ENCODE measurements at regions not wholly inside any gene's neighbourhood (a gene's known extent, or its start where the extent isn't known, plus 50 kb on each side); places are given as distances from the start of the nearest gene placed in this dataset.
A peak's percentile ranks its signal among the peaks of the same experiment; 100 is the strongest.

GRCh38 chrX:23509256-23509655, 158.0 kb upstream of the PRDX4 start:
- Histone ChIP-seq H4K20me1 (replicated peaks in 1 of 2; ENCODE audit: control insufficient read depth in 1 of 2, insufficient read depth in 2 of 2, low read length in 2 of 2) (no peaks in the 10 kb centered on the region), H3K23me2 (ENCODE audit: low read depth, low read length) (no peaks in the 10 kb centered on the region), H3K27me3 (replicated peaks in 1 of 4; ENCODE audit: control insufficient read depth in 3 of 4, extremely low read depth in 1 of 4, insufficient read depth in 3 of 4, low read length in 3 of 4) (no peaks in the 10 kb centered on the region), H2BK12ac (ENCODE audit: low read depth, low read length) (0 out of 2 replicates have a peak overlapping the region, but pooled peaks have one; percentile 33), H2BK120ac (replicated peaks; ENCODE audit: low read depth, low read length) (no peak overlapping the region), H3K79me1 (ENCODE audit: low read depth, low read length) (no peaks in the 10 kb centered on the region), H2BK20ac (ENCODE audit: low read length) (no peak overlapping the region), H2BK15ac (ENCODE audit: low read length) (no peak overlapping the region), H2AFZ (ENCODE audit: low read length) (no peak overlapping the region), H3K4ac (replicated peaks; ENCODE audit: insufficient read length, low read depth, low read length) (no peak overlapping the region), H3K56ac (replicated peaks; ENCODE audit: insufficient read length, low read depth, low read length) (no peak overlapping the region), H3K9ac (replicated peaks in 1 of 4; ENCODE audit: extremely low read depth in 1 of 4, low read depth in 3 of 4, low read length in 3 of 4) (no peak overlapping the region), H3K36me3 (ENCODE audit: control insufficient read depth in 2 of 4, insufficient read depth in 4 of 4, low read length in 3 of 4) (no peaks in the 10 kb centered on the region), H4K8ac (ENCODE audit: extremely low read depth, insufficient read depth, low read length) (no peak overlapping the region), H3K14ac (ENCODE audit: insufficient read length) (no peak overlapping the region), H3K4me2 (ENCODE audit: insufficient read depth in 1 of 2, low read depth in 2 of 2, low read length in 2 of 2) (no peak overlapping the region; a peak in 1 of 4 replicates), H2AK5ac (ENCODE audit: low read depth, low read length) (no peak overlapping the region), H2BK5ac (ENCODE audit: low read depth, low read length) (peak overlapping the region; percentile 94; the same call in 1 of the 2 replicates), H3K27ac (ENCODE audit: low read depth, low read length) (no peak overlapping the region), H3K4me3 (ENCODE audit: extremely low read depth in 1 of 4, insufficient read depth in 2 of 4, low read depth in 3 of 4, low read length in 4 of 4) (no peak overlapping the region), H3K4me1 (replicated peaks in 1 of 4; ENCODE audit: control insufficient read depth in 3 of 4, insufficient read depth in 4 of 4, low read length in 3 of 4) (peaks cover 3 to 20% (median 11%) of the 10 kb centered on the region in 4 experiments; a peak in 6 of 7 replicates), H4K5ac (ENCODE audit: insufficient read length, low read depth, low read length) (peak overlapping the region; percentile 42), H3K79me2 (ENCODE audit: control insufficient read depth in 1 of 2, insufficient read depth in 2 of 2, low read length in 2 of 2) (no peaks in the 10 kb centered on the region), H3K23ac (ENCODE audit: insufficient read length) (no peak overlapping the region), H4K91ac (replicated peaks; ENCODE audit: insufficient read length, low read length) (peak overlapping the region; percentile 42), H3K18ac (ENCODE audit: extremely low read depth, low read length) (no peak overlapping the region), H3K9me3 (ENCODE audit: insufficient read depth in 2 of 2, low read depth in 1 of 2, low read length in 1 of 2) (no peaks in the 10 kb centered on the region)
- 0% methylated on average over 1 of the region's 1 CpG; no CpG with 5 or more reads in 1 of the 2 experiments for WGBS, 2 experiments (ENCODE audit: extremely low coverage in 1 of 2, insufficient coverage in 1 of 2, insufficient read length in 1 of 2, insufficient replicate concordance in 2 of 2, low coverage in 1 of 2, low lambda C conversion rate in 2 of 2, missing lambda C conversion rate in 1 of 2)
- POLR2A ChIA-PET (ENCODE audit: partially characterized antibody): no interaction called here
- CTCF ChIA-PET (ENCODE audit: partially characterized antibody): no interaction called here
- no peak for DNase-seq (ENCODE audit: low read depth in 1 of 2, low spot score in 2 of 2)
- peak; percentile 65 for FAIRE-seq
- TF ChIP-seq POLR2AphosphoS5 (IDR thresholded peaks at IDR 0.05; ENCODE audit: low read depth, low read length) (no peak), MAX (IDR thresholded peaks at IDR 0.05) (no peak), JUND (IDR thresholded peaks at IDR 0.05; ENCODE audit: low read length) (no peak), JUN (IDR thresholded peaks at IDR 0.05; ENCODE audit: low read depth, low read length) (no peak), SUZ12 (IDR thresholded peaks at IDR 0.05; ENCODE audit: low read length) (no peak), TCF12 (IDR thresholded peaks at IDR 0.05; ENCODE audit: low read depth, low read length) (no peak), MAFK (IDR thresholded peaks at IDR 0.05; ENCODE audit: low read depth, low read length) (no peak), ATF3 (IDR thresholded peaks at IDR 0.05; ENCODE audit: insufficient read depth, low read depth, low read length) (no peak), PHF8 (conservative IDR thresholded peaks at IDR 0.05; ENCODE audit: low read depth, low read length) (no peak), USF2 (IDR thresholded peaks at IDR 0.05; ENCODE audit: low read length) (no peak), SIX5 (IDR thresholded peaks at IDR 0.05; ENCODE audit: low read depth, low read length) (no peak), CREB1 (IDR thresholded peaks at IDR 0.05) (no peak), NANOG (IDR thresholded peaks at IDR 0.05; ENCODE audit: insufficient read depth, low read depth, low read length, poor library complexity, severe bottlenecking) (no peak), SP1 (IDR thresholded peaks at IDR 0.05; ENCODE audit: low read depth, low read length) (no peak)
